ENCODE measurements at regions not wholly inside any gene's neighbourhood (a gene's known extent, or its start where the extent isn't known, plus 50 kb on each side); places are given as distances from the start of the nearest gene placed in this dataset.

GRCh38 chr4:22238742-22239141 lies 277.1 kb downstream of the ADGRA3 start:
- no peaks in the 10 kb centered on the region for H3K36me3 ChIP-seq (ENCODE audit: control insufficient read depth, insufficient read depth, low read length)
- no peak overlapping the region for H3K4me3 ChIP-seq (ENCODE audit: low read length)
- H4K8ac ChIP-seq (ENCODE audit: low read depth, low read length): no peak overlapping the region
- no peak overlapping the region for H2BK5ac ChIP-seq (ENCODE audit: low read length)
- no peaks in the 10 kb centered on the region for H3K27me3 ChIP-seq (ENCODE audit: insufficient read depth, low read length, poor library complexity)
- no peak overlapping the region for H2AK5ac ChIP-seq (ENCODE audit: low read length)
- H3K4me1 ChIP-seq (ENCODE audit: control insufficient read depth, low read depth, low read length): peaks cover 2% of the 10 kb centered on the region
- WGBS (ENCODE audit: extremely low coverage, insufficient coverage, low lambda C conversion rate): no CpG with 5 or more reads among the region's 5 CpGs
- H4K5ac ChIP-seq (ENCODE audit: low read length): no peak overlapping the region
- no peak overlapping the region for H3K56ac ChIP-seq (ENCODE audit: low read length)
- H3K27ac ChIP-seq (ENCODE audit: low read depth, low read length): no peak overlapping the region
- H3K23ac ChIP-seq (ENCODE audit: low read length): no peak overlapping the region
- no peaks in the 10 kb centered on the region for H3K79me1 ChIP-seq (ENCODE audit: low read length)
- no peak overlapping the region for H3K9ac ChIP-seq (ENCODE audit: low read length)
- no peak overlapping the region for H2BK15ac ChIP-seq (replicated peaks; ENCODE audit: low read depth)
- H2BK120ac ChIP-seq (ENCODE audit: low read depth, low read length): no peak overlapping the region
- H3K79me2 ChIP-seq (ENCODE audit: control insufficient read depth, insufficient read depth, low read length): no peaks in the 10 kb centered on the region
- H3K4ac ChIP-seq (ENCODE audit: low read depth, low read length): no peak overlapping the region
- no peak overlapping the region for H3K18ac ChIP-seq (ENCODE audit: low read length)
- no peak overlapping the region for H3K4me2 ChIP-seq (ENCODE audit: low read length)
- peak; percentile 57 for DNase-seq

- Histone ChIP-seq H3K79me1 (ENCODE audit: low read length) (no peaks in the 10 kb centered on the region), H3K36me3 (ENCODE audit: control insufficient read depth, insufficient read depth, low read length) (no peaks in the 10 kb centered on the region), H3K56ac (ENCODE audit: low read length) (no peak overlapping the region), H2BK15ac (replicated peaks; ENCODE audit: low read depth) (no peak overlapping the region), H4K8ac (ENCODE audit: low read depth, low read length) (no peak overlapping the region), H4K5ac (ENCODE audit: low read length) (no peak overlapping the region), H3K4me1 (ENCODE audit: control insufficient read depth, low read depth, low read length) (peaks cover 2% of the 10 kb centered on the region), H3K27ac (ENCODE audit: low read depth, low read length) (no peak overlapping the region), H3K4me2 (ENCODE audit: low read length) (no peak overlapping the region), H3K4ac (ENCODE audit: low read depth, low read length) (no peak overlapping the region), H2BK5ac (ENCODE audit: low read length) (no peak overlapping the region), H3K18ac (ENCODE audit: low read length) (no peak overlapping the region), H3K23ac (ENCODE audit: low read length) (no peak overlapping the region), H3K4me3 (ENCODE audit: low read length) (no peak overlapping the region), H2BK120ac (ENCODE audit: low read depth, low read length) (no peak overlapping the region), H3K9ac (ENCODE audit: low read length) (no peak overlapping the region), H3K27me3 (ENCODE audit: insufficient read depth, low read length, poor library complexity) (no peaks in the 10 kb centered on the region), H3K79me2 (ENCODE audit: control insufficient read depth, insufficient read depth, low read length) (no peaks in the 10 kb centered on the region), H2AK5ac (ENCODE audit: low read length) (no peak overlapping the region)
- DNase-seq: no peak
- WGBS (ENCODE audit: extremely low coverage, insufficient coverage, low lambda C conversion rate): no CpG with 5 or more reads among the region's 10 CpGs
Measured at GRCh38 chr4:22237846-22238494, 277.9 kb downstream of the ADGRA3 start.

- no peak overlapping the region for H4K8ac ChIP-seq (ENCODE audit: low read depth, low read length)
- H2BK5ac ChIP-seq (ENCODE audit: low read length): no peak overlapping the region
- H3K56ac ChIP-seq (ENCODE audit: low read length): no peak overlapping the region
- no peaks in the 10 kb centered on the region for H3K27me3 ChIP-seq (ENCODE audit: insufficient read depth, low read length, poor library complexity)
- H3K4ac ChIP-seq (ENCODE audit: low read depth, low read length): no peak overlapping the region
- no peak overlapping the region for H3K18ac ChIP-seq (ENCODE audit: low read length)
- peaks cover 2% of the 10 kb centered on the region for H3K4me1 ChIP-seq (ENCODE audit: control insufficient read depth, low read depth, low read length)
- H3K4me3 ChIP-seq (ENCODE audit: low read length): no peak overlapping the region
- H3K79me2 ChIP-seq (ENCODE audit: control insufficient read depth, insufficient read depth, low read length): no peaks in the 10 kb centered on the region
- peak; percentile 78 for DNase-seq
- no peak overlapping the region for H3K27ac ChIP-seq (ENCODE audit: low read depth, low read length)
- no peak overlapping the region for H3K9ac ChIP-seq (ENCODE audit: low read length)
- no peaks in the 10 kb centered on the region for H3K36me3 ChIP-seq (ENCODE audit: control insufficient read depth, insufficient read depth, low read length)
- H2BK15ac ChIP-seq (replicated peaks; ENCODE audit: low read depth): no peak overlapping the region
- H3K79me1 ChIP-seq (ENCODE audit: low read length): no peaks in the 10 kb centered on the region
- no peak overlapping the region for H3K23ac ChIP-seq (ENCODE audit: low read length)
- H2AK5ac ChIP-seq (ENCODE audit: low read length): no peak overlapping the region
- no peak overlapping the region for H4K5ac ChIP-seq (ENCODE audit: low read length)
- no CpG with 5 or more reads among the region's 4 CpGs for WGBS (ENCODE audit: extremely low coverage, insufficient coverage, low lambda C conversion rate)
- no peak overlapping the region for H3K4me2 ChIP-seq (ENCODE audit: low read length)
- H2BK120ac ChIP-seq (ENCODE audit: low read depth, low read length): no peak overlapping the region
Measured at GRCh38 chr4:22237155-22237751, 278.6 kb downstream of the ADGRA3 start.

- H4K5ac ChIP-seq (ENCODE audit: low read length): no peak overlapping the region
- no CpG with 5 or more reads among the region's 7 CpGs for WGBS (ENCODE audit: extremely low coverage, insufficient coverage, low lambda C conversion rate)
- peaks cover 2% of the 10 kb centered on the region for H3K4me1 ChIP-seq (ENCODE audit: control insufficient read depth, low read depth, low read length)
- H3K4me3 ChIP-seq (ENCODE audit: low read length): no peak overlapping the region
- H2BK15ac ChIP-seq (replicated peaks; ENCODE audit: low read depth): no peak overlapping the region
- no peak overlapping the region for H3K4me2 ChIP-seq (ENCODE audit: low read length)
- no peak overlapping the region for H3K27ac ChIP-seq (ENCODE audit: low read depth, low read length)
- no peaks in the 10 kb centered on the region for H3K27me3 ChIP-seq (ENCODE audit: insufficient read depth, low read length, poor library complexity)
- no peak overlapping the region for H3K9ac ChIP-seq (ENCODE audit: low read length)
- peak; percentile 4 for DNase-seq
- H3K79me2 ChIP-seq (ENCODE audit: control insufficient read depth, insufficient read depth, low read length): no peaks in the 10 kb centered on the region
- no peak overlapping the region for H2BK120ac ChIP-seq (ENCODE audit: low read depth, low read length)
- H3K79me1 ChIP-seq (ENCODE audit: low read length): no peaks in the 10 kb centered on the region
- no peaks in the 10 kb centered on the region for H3K36me3 ChIP-seq (ENCODE audit: control insufficient read depth, insufficient read depth, low read length)
- H4K8ac ChIP-seq (ENCODE audit: low read depth, low read length): no peak overlapping the region
- no peak overlapping the region for H2BK5ac ChIP-seq (ENCODE audit: low read length)
- H3K23ac ChIP-seq (ENCODE audit: low read length): no peak overlapping the region
- H3K18ac ChIP-seq (ENCODE audit: low read length): no peak overlapping the region
- H3K4ac ChIP-seq (ENCODE audit: low read depth, low read length): no peak overlapping the region
- no peak overlapping the region for H2AK5ac ChIP-seq (ENCODE audit: low read length)
- H3K56ac ChIP-seq (ENCODE audit: low read length): no peak overlapping the region
Measured at GRCh38 chr4:22235698-22236097, 280.2 kb downstream of the ADGRA3 start.

GRCh38 chr4:22233230-22233629 lies 282.6 kb downstream of the ADGRA3 start:
- no peak for DNase-seq
- Histone ChIP-seq H3K23ac (ENCODE audit: low read length) (no peak overlapping the region), H3K4me2 (ENCODE audit: low read length) (no peak overlapping the region), H4K5ac (ENCODE audit: low read length) (no peak overlapping the region), H2BK5ac (ENCODE audit: low read length) (no peak overlapping the region), H3K27ac (ENCODE audit: low read depth, low read length) (no peak overlapping the region), H3K18ac (ENCODE audit: low read length) (no peak overlapping the region), H3K56ac (ENCODE audit: low read length) (no peak overlapping the region), H2BK120ac (ENCODE audit: low read depth, low read length) (no peak overlapping the region), H3K9ac (ENCODE audit: low read length) (no peak overlapping the region), H2BK15ac (replicated peaks; ENCODE audit: low read depth) (no peak overlapping the region), H3K79me1 (ENCODE audit: low read length) (no peaks in the 10 kb centered on the region), H3K4me1 (ENCODE audit: control insufficient read depth, low read depth, low read length) (peaks cover 2% of the 10 kb centered on the region), H4K8ac (ENCODE audit: low read depth, low read length) (no peak overlapping the region), H3K4me3 (ENCODE audit: low read length) (no peak overlapping the region), H3K79me2 (ENCODE audit: control insufficient read depth, insufficient read depth, low read length) (no peaks in the 10 kb centered on the region), H2AK5ac (ENCODE audit: low read length) (no peak overlapping the region), H3K4ac (ENCODE audit: low read depth, low read length) (no peak overlapping the region), H3K27me3 (ENCODE audit: insufficient read depth, low read length, poor library complexity) (no peaks in the 10 kb centered on the region), H3K36me3 (ENCODE audit: control insufficient read depth, insufficient read depth, low read length) (no peaks in the 10 kb centered on the region)
- no CpG with 5 or more reads among the region's 7 CpGs for WGBS (ENCODE audit: extremely low coverage, insufficient coverage, low lambda C conversion rate)

GRCh38 chr4:22220965-22221364 lies 272.4 kb upstream of the KCNIP4 start:
- Histone ChIP-seq H2AK5ac (ENCODE audit: low read length) (no peak overlapping the region), H3K23ac (ENCODE audit: low read length) (no peak overlapping the region), H3K27me3 (ENCODE audit: insufficient read depth, low read length, poor library complexity) (no peaks in the 10 kb centered on the region), H3K27ac (ENCODE audit: low read depth, low read length) (no peak overlapping the region), H3K4me2 (ENCODE audit: low read length) (no peak overlapping the region), H3K36me3 (ENCODE audit: control insufficient read depth, insufficient read depth, low read length) (no peaks in the 10 kb centered on the region), H3K79me1 (ENCODE audit: low read length) (no peaks in the 10 kb centered on the region), H4K8ac (ENCODE audit: low read depth, low read length) (no peak overlapping the region), H3K4me1 (ENCODE audit: control insufficient read depth, low read depth, low read length) (no peaks in the 10 kb centered on the region), H3K18ac (ENCODE audit: low read length) (no peak overlapping the region), H2BK5ac (ENCODE audit: low read length) (no peak overlapping the region), H2BK15ac (replicated peaks; ENCODE audit: low read depth) (no peak overlapping the region), H3K56ac (ENCODE audit: low read length) (no peak overlapping the region), H2BK120ac (ENCODE audit: low read depth, low read length) (no peak overlapping the region), H3K79me2 (ENCODE audit: control insufficient read depth, insufficient read depth, low read length) (no peaks in the 10 kb centered on the region), H4K5ac (ENCODE audit: low read length) (no peak overlapping the region), H3K9ac (ENCODE audit: low read length) (no peak overlapping the region), H3K4me3 (ENCODE audit: low read length) (no peak overlapping the region), H3K4ac (ENCODE audit: low read depth, low read length) (no peak overlapping the region)
- no CpG with 5 or more reads among the region's 9 CpGs for WGBS (ENCODE audit: extremely low coverage, insufficient coverage, low lambda C conversion rate)
- no peak for DNase-seq

Measured in mesendoderm (in vitro differentiated cells).